ENCODE measurements at regions not wholly inside any gene's neighbourhood (a gene's known extent, or its start where the extent isn't known, plus 50 kb on each side); places are given as distances from the start of the nearest gene placed in this dataset.

DNA sequence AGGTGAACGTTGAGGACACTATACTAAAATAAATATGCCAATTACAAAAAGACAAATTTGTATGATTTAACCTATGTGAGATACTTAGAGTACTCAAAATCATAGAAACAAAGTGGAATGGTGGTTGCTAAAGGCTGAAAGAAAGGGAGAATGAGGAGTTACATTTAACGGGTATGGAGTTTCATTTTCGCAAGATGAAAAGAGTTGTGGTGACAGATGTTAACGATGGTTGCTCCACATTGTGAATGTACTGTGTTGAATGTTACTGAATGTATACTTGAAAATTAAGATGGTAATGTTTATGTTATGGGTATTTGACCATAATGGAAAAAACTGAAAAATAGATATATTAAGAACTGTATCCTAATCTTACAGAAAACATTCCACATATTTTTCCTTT, 51.3 kb upstream of the MOCS2 start:
- no peak for TF ChIP-seq ZFX (IDR thresholded peaks at IDR 0.05; ENCODE audit: borderline replicate concordance)
- TF ChIP-seq, protein P1, sequence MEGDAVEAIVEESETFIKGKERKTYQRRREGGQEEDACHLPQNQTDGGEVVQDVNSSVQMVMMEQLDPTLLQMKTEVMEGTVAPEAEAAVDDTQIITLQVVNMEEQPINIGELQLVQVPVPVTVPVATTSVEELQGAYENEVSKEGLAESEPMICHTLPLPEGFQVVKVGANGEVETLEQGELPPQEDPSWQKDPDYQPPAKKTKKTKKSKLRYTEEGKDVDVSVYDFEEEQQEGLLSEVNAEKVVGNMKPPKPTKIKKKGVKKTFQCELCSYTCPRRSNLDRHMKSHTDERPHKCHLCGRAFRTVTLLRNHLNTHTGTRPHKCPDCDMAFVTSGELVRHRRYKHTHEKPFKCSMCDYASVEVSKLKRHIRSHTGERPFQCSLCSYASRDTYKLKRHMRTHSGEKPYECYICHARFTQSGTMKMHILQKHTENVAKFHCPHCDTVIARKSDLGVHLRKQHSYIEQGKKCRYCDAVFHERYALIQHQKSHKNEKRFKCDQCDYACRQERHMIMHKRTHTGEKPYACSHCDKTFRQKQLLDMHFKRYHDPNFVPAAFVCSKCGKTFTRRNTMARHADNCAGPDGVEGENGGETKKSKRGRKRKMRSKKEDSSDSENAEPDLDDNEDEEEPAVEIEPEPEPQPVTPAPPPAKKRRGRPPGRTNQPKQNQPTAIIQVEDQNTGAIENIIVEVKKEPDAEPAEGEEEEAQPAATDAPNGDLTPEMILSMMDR (IDR thresholded peaks at IDR 0.05): no peak
- no peak overlapping the region for H3K27ac ChIP-seq

DNA sequence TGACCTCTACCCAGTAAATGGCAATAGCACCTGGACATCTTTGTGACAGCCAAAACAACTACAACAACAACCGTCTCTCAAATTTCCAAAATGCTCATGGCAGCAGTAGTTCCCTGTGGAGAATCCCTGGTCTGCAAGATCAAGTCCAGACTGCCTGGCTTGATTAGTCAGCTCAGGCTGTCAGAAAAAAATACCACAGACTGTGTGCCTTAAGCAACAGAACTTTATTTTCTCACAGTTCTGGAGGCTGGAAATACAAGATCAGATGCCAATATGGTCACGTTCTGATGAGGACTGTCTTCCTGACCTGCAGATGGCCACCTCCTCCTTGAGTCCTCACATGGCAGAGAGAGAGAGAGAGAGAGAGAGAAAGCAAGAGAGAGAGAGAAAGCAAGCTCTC, 52.3 kb upstream of the MOCS2 start:
- H3K27ac ChIP-seq: no peak overlapping the region
- TF ChIP-seq, protein P1 (IDR thresholded peaks at IDR 0.05): no peak
- no peak for TF ChIP-seq ZFX (IDR thresholded peaks at IDR 0.05; ENCODE audit: borderline replicate concordance)

DNA sequence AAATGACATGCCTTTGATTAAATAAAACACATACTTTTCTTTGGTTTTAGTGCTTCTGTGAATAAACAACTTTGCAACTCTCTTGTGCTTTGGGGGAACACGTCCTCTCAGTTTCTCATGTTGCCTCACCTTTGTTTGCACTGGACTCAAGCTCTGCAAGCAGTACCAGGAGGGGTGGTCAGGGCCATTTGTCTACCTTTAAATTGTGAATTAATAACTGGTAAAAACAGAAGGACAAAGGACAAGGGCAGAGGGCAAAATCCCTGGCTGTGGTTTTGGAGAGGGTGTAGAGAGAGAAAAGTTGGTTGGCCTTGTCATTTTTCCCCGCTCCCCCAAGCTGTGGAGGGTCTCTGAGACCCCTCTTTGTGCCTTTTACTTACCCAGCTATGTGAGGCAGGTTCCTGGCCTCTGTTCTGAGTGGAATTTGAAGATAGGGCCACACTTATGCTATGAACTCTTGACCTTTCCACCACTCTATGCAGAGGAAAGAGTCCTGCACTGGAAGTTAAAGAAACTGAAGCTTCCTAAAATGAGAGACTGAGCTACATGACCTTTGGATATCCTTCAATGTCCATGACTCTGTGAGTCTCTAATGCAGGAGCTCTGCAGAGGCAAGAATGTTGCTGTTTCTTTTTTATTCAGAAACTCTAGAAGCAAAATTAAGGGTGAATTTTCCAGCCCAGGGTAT, 55.1 kb upstream of the MOCS2 start:
- no peak for TF ChIP-seq ZFX (IDR thresholded peaks at IDR 0.05; ENCODE audit: borderline replicate concordance)
- TF ChIP-seq, protein P1 (IDR thresholded peaks at IDR 0.05): no peak

DNA sequence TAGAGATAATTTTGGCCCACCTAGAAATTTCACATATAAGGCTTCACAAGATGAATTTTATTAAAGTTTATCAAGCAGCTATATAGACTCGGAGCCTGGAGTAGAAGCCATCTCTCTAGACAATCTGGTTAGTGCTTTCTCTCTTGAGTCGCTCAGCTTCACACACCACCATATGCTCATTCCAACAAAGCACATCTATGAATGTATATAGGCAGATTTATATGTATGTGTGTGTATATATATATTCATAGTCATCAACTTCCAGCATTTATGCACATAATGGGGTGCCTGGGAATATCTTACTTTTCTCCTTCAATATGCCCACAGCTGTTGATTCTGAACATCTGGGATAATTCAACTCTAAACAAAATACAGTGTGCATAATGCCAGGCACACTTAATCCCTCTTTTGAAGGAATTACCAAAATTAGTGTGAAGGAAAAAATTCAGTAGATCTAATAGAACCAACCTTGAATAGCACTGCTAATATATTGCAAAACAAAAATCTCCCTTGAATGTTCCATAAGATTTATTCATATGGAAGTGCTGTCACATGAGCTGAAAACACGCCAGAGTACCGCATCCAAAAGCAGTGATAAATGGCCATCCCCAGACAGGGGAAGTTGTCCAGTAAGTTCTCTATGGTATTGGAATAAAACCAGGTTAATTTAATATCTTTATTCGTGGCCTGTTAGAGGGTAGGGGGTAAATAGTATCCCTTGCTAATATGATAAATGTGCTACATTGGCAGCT, 56.0 kb upstream of the MOCS2 start:
- no peak overlapping the region for H3K27ac ChIP-seq
- TF ChIP-seq, protein P1 (IDR thresholded peaks at IDR 0.05): no peak
- TF ChIP-seq ZFX (IDR thresholded peaks at IDR 0.05; ENCODE audit: borderline replicate concordance): no peak

More for the DNA sequence above, 55.1 kb upstream of the MOCS2 start:
- no peak overlapping the region for H3K27ac ChIP-seq

DNA sequence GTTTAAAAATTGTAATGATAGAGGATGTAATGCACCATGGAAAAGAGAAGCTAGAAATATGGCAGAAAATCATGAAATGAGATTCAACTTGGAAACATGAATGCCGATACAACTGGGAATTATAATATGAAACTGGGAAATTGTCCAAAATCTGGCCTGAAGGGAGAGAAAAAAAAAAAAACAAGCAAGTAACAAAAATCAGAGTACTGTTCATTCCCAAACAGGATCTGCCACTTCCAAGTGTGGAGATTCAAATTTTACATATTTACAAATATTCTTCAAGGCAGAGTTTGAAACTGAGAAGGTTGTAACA, 56.6 kb upstream of the MOCS2 start:
- TF ChIP-seq ZFX (IDR thresholded peaks at IDR 0.05; ENCODE audit: borderline replicate concordance): no peak
- TF ChIP-seq, protein P1 (IDR thresholded peaks at IDR 0.05): no peak
- no peak overlapping the region for H3K27ac ChIP-seq

DNA sequence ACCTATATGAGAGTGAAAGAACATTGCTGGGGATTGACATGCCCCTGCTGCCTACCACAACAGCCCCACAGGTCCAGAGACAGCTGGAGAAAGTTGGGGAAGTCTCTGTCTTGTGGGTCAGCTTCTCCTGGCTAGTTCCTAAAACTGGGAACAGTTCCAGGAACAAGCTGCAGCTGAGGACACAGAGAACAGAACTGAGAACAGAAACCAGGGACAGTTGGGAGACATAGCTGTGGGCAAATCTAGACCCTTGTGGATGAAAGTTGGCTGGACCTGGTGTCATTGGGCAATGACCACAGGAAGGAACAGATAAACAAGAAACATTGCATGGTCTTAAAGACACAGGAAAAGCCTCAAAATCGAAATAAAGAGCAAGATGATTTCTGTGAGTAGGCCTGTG, 58.3 kb upstream of the MOCS2 start:
- no peak for TF ChIP-seq ZFX (IDR thresholded peaks at IDR 0.05; ENCODE audit: borderline replicate concordance)
- TF ChIP-seq, protein P1 (IDR thresholded peaks at IDR 0.05): no peak

DNA sequence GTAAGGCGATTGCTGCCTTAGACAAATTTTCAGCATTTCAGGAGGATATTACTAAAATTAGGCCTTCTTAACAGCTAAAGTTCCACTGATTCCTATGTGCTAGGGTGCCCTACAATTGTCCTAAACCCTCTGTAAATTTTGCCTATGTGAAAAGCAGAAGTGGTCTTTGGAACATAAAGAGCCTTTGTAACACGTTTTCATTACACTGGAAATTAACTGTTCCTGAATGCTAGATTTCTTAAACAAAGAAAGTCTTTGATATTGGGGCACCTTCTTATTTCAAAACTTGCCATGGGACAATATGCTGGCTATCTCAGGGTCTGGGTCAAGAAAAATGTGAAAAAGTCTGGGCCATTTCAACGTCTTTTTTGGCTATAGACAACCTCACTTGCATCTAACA, 60.4 kb upstream of the MOCS2 start:
- TF ChIP-seq, protein P1 (IDR thresholded peaks at IDR 0.05): no peak
- no peak for TF ChIP-seq ZFX (IDR thresholded peaks at IDR 0.05; ENCODE audit: borderline replicate concordance)
- H3K27ac ChIP-seq: no peak overlapping the region

More for the DNA sequence above, 58.3 kb upstream of the MOCS2 start:
- no peak overlapping the region for H3K27ac ChIP-seq
